GM18868 (cell line): ENCODE measurements at regions not wholly inside any gene's neighbourhood (a gene's known extent, or its start where the extent isn't known, plus 50 kb on each side); places are given as distances from the start of the nearest gene placed in this dataset.

ENCODE experiments used
- ATAC-seq: cut with Tn5 transposase; IDR thresholded peaks from one replicate; pipeline ENCODE4 v1.9.1; 2021; ENCODE audit warnings: mild to moderate bottlenecking, moderate library complexity; ENCODE audit not compliant: unreplicated experiment

DNA sequence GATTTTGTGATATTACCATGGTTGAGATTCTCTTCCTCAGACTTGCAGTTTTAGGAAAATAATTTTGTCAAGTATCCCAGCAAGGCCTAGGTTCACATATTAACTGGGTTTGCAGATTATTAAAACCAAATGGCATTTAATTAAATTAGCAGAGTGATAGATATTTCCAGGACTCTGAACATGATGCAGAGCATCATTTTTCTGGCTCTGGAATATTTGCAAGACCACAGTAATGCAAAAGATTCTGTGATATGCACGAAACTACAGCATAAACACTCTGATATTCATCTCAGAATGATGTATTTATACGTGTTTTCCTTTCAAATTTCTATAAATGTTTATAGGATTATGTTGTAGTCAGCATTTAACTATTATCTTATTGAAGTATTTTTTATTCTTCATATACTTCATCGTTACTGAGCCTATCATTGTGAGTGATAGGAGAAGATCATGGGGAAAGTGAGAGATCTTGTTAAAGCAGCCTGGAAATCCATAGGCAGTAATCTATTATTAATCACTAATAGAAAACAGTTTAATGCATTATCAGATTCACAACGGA lies 1245.6 kb downstream of the OTOL1 start:
- ATAC-seq, result no peak

DNA sequence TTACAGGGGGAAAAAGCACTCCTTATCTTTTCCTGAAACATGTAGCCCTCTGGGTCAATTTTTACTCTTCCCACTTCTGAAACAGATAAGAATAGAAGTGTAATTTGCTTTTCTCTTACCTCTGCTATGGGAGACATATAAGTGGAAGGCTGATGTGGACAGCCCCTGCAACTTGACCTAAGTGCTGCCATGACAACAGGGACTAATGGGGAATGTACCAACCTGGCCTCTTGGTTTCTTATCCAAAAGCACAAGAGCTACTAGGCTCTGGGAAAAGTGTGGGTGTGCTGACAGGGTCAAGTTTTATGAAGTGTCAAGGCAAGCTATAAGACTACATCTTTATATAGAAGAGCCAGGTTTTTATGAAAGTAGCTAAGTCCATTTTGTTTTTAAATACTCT lies 1246.5 kb downstream of the OTOL1 start:
- no peak for ATAC-seq

DNA sequence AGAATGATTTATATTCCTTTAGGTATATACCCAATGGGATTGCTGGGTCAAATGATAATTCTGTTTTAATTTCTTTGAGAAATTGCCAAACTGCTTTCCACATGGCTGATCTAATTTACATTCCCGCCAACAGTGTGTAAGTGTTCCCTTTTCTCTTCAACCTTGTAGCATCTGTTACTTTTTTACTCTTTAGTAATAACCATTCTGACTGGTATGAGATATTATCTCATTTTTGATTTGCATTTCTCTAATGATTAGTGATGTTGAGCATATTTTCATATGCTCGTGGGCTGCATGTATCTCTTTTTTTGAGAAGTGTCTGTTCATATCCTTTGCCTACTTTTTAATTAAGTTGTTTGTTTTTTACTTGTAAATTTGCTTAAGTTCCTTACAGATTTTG lies 1264.2 kb downstream of the OTOL1 start:
- ATAC-seq, result no peak

DNA sequence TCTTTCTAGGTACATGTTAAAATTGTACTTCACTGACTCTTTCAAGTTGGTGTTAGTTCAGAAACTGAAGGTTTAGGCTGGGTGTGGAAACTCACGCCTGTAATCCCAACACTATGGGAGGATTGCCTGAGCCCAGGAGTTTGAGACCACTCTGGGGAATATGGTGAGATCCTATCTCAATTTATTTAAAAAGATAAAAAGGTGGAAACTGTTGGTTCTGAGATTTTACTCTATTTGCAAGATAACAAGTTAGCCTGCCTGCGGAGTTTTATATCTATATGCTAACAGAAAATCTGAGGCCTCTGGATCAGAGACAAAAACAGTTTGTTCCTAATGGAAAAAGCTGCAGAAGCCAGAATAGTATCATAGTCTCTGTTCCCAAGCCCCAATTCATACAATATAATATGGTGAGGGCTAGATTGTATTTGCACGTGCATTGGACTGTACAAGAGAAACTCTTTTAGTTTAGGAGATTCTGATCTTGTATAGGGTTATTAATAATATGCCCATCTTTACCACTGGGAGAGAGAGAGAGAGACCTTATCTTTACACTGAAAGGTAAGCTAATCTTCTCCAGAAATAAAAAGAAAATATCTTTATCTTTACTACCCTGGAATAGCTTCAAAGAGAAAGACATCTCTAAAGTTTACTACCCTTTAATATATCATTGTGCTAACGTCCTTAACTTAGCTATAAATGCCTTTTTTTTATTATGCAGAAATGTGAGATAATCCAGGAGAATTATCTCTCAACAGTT lies 1267.6 kb downstream of the OTOL1 start:
- no peak for ATAC-seq

DNA sequence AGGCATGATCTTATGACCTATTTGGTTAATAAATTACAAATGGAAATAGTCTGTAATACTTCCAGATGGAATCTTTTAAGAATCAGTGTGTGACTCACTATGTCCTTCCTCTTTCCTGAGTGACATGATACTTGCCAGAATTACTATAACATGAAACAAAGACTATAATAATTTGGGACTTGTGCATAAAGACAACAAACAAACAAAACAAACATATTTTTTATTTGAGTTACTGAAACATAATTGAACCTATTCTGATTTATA lies 1268.1 kb downstream of the OTOL1 start:
- ATAC-seq, result no peak

DNA sequence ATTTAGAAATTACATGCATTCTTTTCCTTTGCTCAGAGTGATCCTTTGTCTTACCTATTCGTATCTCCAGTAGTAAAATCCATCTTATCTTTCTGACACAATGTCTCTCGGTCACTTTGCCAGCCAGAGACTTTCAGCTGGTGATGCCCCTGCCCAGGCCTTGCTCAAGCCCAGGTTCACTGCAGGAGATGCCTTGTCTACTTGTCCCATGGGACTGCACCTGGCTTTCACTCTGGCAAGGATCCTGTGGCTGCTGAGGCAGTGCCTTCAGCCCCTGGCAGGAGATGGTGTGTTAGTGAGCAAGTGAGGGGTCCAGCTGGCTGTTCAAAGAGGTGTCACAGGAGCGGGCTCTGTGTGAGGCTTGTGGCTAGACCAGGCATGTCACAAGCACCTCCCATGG lies 1268.9 kb downstream of the OTOL1 start:
- ATAC-seq, result no peak

DNA sequence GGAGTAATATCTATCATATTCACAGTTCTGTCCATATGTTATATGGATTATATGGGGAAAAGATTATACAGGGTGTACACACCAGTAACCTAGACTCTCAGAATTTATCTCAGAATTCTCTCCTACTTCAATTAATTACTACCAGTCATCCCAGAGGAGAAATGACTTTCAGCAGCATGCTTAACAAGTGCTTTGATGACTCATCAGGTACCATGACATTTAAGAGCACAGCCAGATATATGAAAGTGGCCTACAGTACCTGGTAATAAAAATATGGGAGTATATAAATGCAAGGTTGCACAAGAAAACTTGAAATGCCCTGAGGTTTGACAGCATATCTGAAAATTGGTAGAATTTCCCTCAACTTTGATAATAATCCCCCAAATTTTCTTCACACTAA lies 1273.0 kb downstream of the OTOL1 start:
- ATAC-seq, result no peak

DNA sequence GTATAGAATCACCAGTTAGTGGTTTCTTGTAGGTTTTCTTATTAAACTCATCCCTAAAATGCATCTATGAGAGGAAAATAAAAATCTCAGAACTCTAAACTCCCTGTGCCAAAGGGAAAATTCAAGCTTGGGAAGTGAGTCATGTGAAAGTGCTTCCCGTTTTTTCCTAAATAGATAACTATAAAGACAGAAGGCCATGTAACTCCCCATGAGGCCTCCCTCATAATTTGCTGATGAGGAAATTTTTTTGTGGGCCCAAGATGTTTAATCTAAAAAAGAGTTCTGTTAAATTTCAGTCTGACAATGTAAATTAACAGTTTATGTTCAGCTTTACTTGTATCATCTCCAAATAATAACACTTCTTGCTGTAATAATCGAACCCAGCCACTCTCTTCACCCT lies 1273.9 kb downstream of the OTOL1 start:
- ATAC-seq, result no peak

DNA sequence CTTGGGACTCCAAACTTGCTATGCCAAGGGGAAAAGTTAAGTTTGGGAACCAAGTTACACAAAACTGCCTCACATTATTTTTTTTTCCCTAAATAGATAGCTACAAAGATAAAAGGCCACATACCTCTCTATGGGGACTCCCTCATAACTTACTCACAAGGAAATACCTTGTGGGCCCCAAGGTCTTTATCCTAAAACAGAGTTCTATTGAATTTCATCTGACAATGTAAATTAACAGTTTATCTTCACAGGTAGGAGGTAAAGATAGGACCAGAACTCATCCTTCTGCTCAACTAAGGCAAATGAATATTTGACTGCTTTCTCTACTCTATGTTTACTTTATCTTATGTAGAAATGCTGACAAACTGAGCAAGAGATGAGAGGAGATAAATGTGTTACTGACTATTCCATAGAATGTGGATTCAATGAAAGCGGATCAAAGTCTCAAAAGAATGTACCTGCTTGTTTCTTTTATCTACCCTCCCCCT lies 1278.0 kb downstream of the OTOL1 start:
- ATAC-seq, result no peak

DNA sequence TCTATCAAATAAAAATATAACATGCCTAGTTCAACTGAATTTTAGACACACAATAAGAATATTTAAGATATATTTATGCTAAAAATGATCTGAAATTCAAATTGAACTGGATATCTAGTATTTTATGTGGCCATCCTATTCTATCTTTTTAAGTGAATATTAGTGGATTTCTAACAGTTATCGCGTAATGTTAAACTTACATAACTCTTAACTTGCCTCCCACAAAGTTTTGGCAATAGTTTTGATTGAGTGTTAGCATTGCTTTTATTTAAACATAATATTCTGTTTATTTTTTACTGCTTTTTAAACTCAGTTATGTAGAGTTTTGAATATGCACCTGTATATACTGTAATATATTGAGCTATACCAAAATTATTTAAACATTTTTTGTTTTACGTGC lies 1279.5 kb downstream of the OTOL1 start:
- no peak for ATAC-seq

DNA sequence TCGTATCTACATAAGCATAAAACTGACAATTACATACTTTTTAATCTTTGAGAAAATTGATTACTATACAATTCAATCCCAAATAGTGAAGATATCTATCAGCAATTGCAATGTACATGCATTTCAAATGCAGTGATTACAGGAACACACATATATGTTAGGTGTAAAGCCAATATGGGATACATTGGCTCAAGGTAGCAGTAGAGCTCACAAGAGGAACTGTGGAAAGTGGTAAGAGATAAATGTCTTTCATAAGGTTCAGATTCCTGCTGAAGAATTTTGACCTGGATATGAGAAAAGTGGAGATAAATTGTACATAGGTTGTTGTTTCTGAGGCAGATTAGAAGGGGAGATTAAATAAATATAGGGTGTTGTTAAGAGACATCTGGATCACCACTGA lies 1280.5 kb downstream of the OTOL1 start:
- no peak for ATAC-seq

DNA sequence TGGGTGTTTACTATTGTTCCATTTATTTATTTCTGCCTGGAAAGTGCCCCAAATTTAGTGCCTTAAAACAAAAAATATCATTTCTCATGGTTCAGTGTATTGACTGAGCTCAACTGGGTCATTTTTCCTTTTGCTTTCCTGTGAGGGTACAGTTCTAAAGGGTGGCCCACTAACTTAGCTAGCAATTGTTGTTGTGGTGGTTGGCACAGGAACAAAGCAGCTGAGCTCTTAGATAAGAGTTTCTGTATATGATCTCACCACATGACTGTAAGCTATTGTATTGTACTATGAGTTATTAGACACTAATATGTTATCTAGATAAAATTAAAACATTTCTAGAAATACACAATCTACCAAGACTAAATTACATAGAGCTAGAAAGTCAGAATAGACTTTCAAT lies 1283.7 kb downstream of the OTOL1 start:
- no peak for ATAC-seq

DNA sequence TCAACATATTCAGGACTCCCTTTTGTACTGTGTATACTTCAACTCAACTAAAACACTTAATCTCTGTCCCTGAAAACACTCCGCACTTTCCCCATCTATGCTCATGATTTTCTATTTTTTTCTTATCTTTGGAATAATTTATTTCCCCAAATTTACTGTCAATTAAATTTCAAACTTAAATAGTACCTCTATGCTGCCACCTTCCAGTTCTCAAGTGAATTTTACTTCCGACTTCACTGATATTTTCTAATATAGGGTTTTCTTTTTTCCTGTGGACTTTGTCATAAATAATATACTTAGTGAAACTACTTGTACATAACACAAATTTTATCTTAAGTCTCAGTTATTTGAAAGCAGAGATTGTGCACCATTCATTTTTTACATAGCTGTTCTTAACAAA lies 1303.3 kb downstream of the OTOL1 start:
- ATAC-seq, result no peak

DNA sequence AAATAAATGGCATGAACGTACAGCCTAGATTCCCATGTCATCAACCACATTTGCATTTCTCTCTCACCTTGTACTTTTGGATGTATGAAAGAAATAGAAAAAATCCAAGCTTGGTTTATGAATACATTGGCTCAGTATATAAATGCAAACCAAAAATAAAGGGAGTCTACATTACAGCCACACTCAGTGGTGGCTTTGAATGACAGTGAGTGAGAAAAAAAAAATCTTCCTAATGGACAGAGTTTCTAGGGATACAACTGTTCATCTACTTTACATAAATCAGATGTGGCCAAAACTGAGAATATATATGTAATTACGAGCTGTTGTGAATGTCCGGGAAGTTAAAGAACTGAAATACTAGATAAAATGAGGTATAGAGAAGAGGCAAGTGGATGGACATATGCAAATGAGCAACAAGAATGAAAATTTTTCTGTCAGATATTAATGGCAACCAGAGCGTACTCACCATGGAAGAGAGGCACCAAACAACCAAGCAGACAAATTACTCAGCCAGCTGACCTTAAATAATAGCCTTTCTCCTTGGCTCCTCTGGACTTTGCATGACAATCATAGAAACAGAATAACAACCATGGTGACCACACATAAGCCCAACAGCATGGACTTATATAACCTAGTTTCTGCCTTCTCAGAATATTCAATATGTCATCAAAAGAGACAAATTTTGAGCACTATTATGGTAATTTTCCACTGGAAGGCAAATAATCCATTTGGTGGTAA lies 1305.8 kb downstream of the OTOL1 start:
- no peak for ATAC-seq

DNA sequence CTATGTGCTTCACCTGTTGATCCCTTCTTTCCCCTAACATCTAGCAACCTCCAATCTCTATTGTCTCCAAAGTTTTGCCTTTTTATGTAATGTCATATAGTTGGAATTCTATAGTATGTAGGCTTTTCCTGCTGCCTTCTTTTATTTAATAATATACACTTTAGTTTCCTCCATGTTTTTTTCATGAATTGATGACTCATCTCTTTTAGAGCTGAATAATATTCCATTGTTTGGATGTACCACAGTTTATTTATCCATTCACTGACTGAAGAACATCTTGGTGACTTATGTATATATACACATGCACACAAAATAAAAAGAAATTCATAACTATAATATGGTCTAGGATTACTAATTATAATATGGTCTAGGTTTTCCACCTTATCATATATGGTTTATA lies 1314.2 kb downstream of the OTOL1 start:
- no peak for ATAC-seq

DNA sequence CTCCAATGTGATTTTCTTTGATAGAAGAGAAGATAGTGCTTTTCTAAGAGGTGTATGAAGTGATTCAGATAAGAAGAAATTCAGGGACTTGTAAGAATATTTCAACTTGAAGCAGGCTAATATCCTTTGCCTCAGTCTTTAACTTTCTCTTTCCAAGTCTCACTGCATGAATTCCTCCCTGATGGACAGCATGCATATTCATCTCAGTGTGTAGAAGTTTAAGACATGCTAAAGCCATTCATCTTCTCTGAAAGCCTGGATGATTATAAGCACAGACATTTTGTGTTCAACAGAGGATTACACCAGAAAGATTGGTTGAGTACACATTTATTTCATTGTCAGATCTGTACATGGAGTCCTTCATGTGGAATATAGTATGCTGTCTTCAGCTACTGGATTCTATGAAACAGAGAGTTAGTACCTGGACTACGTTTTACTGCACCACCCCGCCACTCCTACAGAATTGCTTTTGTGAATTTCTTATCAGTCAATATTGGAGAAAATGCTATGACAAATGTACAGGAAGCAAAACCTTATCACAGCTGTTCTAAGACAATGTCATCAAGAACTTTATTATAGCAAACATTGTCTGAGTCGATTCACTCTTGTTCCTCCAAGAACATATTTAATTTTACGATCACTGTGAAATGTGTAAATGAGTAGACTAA lies 1346.1 kb downstream of the OTOL1 start:
- no peak for ATAC-seq

DNA sequence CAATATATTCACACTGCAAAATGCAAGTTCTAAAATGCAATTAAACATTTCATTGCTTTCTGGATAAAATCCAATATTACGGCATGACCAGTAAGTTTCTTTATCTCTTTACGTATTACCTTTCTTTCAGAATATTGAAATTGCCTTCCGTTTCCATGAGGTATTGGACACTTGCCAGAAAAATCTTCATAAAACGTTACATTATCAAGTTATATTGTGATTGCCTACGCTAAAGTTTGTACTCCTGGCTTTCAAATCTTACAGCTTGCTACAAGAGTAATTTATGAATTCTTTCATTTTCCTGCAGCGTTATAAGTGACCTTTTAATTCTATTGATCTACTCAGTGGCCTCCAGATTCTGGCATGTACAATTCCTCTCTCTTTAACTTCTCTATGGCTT lies 1349.3 kb downstream of the OTOL1 start:
- no peak for ATAC-seq

DNA sequence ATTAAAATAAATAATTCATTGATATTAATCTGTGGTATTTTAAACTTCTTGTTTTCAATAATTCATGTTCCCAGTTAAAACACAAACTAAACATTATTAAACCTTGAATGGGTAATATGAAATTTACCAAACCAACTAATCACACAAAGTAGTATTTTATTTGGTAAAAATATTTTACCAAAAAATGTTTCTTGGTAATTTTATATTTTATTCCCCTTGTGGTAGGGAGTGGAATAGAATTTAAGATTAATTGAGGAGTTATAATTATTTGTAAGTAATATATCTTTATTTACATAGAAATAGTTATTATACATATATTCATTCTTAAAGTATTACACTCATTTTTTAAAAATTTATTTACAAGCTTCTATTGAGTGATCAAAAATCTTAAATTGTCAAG lies 1350.9 kb downstream of the OTOL1 start:
- no peak for ATAC-seq

DNA sequence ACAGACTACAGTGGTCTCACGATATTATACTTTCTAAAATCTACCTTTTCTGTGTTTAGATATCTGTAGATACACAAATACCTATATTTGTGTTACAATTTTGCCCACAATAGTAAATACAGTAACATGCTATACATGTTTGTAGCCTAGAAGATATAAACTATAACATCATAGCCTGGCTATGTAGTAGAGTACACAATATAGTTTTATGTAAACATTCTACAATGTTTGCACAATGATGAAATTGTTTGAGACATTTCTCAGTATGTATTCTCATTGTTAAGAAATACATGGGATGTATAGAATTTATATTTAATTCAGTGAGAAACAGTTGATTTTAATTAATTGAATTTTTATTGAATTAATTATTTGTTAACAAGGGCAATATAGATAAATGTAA lies 1367.0 kb downstream of the OTOL1 start:
- ATAC-seq, result no peak

DNA sequence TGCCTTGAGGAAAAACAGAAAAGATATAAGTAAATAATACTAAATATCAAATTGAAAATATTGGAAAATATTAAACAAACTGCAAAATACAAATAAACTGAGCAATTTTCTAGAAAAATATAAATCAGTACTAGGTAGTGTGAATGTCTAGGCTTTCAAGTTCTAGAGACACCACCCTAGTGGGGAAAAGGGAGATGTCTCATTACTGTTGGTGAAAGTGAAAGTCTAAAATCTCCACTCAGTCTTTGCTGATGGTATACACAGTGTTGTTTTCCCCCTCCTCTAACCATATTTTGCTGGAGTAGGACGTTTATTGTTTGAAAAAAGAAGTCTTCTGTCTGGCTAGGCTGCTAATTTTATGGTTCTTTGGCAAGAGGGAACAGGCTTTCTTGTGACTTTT lies 1368.9 kb downstream of the OTOL1 start:
- peak; percentile 90 for ATAC-seq

DNA sequence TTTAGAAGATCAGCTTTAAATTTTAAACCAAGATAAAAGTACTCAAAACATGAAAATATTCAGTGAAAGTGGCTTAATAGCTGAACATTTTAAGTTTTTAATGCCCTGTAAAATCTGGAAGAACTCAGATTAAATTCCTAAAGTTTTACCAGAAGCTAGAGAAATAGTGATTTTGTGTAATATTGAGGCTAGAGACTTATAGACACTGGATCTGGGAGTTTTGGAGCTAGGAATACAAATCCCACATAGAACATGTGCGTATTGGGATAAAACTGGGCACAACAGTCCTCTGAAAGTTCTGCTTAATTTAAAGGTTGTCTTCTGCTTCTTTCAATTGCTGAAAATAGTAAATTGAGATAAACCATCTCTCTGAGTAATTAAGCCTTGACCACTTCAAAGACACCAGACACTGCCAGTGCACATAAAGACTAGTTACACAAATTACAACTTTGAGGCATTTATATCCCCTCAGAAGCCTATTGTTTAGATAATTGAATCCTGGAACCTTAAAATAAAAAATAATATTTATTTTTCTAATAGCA lies 1382.5 kb downstream of the OTOL1 start:
- no peak for ATAC-seq

DNA sequence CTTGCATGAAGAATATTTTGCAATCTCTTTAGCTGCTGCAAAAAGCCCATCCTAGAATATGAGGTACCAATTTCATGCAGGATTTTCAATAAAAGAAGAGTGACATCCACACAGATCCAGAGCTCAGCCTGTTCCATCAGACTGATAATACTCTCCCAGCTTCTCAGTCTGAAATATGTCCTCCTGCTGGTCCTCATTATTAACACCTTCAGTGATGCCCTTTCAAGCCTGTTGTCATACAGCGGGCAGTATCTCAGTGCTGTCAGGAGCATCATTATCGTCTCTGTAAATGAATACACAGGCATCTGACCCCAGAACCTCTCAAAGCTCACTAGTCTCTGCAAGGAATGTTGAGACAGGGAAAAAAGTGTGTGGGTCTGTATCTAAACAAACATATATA lies 1387.8 kb downstream of the OTOL1 start:
- no peak for ATAC-seq
